Inflammatory macrophage treated with lipopolysaccharide for 1 hour (primary cell): ENCODE measurements at regions not wholly inside any gene's neighbourhood (a gene's known extent, or its start where the extent isn't known, plus 50 kb on each side); places are given as distances from the start of the nearest gene placed in this dataset.
A peak's percentile ranks its signal among the peaks of the same experiment; 100 is the strongest.

Experiments used
- DNase-seq, 2 donors: peaks; one replicate each; pipeline ENCODE4 v3.0.0-alpha.2; 2020 to 2022

DNA sequence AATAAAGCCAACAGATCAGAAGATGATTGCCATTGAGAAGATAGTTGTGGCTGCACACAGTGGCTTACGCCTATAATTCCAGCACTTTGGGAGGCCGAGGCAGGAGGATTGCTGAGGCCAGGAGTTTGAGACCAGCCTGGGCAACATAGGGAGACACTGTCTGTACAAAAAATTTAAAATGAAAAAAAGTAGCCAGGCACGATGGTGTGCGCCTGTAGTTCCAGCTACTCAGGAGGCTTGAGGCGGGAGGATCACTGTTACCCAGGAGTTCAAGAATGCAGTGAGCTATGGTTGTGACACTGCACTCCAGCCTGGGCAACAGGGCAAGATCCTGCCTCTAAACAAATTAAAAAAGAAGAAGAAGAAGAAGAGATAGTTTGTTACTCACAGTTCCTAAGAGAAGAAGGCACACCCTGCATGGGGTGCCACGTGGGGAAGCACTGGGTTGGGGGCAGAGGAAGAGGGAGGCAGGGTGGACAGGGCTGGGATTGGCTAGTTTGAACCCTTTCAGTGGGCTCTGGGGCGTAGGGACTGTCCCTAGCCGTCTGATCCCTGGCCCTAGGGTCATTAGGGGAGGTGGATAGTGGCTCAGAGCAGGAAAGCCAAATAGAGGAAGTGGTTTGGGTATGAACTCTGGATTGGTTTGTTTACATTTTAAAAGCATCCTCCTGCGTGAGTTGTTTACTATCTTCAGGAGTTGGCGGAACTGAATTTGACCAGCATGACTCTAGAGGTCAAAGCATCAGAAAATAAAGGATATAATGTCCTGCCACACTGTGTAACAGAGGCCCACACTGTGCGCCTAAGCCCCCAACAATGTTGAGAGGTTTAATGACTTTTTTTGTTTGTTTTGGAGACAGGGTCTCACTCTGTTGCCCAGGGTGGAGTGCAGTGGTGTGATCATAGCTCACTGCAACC, 60.5 kb upstream of the MEDAG start:
- DNase-seq, result peak; percentile 22 to 39

- no peak for DNase-seq
These were observed 59.8 kb upstream of the MEDAG start for GRCh38 chr13:30846311-30846710.

GRCh38 chr13:30846866-30847265, 59.2 kb upstream of the MEDAG start:
- no peak for DNase-seq

- DNase-seq, result no peak
These were observed 58.3 kb upstream of the MEDAG start for GRCh38 chr13:30847650-30848307.

DNA sequence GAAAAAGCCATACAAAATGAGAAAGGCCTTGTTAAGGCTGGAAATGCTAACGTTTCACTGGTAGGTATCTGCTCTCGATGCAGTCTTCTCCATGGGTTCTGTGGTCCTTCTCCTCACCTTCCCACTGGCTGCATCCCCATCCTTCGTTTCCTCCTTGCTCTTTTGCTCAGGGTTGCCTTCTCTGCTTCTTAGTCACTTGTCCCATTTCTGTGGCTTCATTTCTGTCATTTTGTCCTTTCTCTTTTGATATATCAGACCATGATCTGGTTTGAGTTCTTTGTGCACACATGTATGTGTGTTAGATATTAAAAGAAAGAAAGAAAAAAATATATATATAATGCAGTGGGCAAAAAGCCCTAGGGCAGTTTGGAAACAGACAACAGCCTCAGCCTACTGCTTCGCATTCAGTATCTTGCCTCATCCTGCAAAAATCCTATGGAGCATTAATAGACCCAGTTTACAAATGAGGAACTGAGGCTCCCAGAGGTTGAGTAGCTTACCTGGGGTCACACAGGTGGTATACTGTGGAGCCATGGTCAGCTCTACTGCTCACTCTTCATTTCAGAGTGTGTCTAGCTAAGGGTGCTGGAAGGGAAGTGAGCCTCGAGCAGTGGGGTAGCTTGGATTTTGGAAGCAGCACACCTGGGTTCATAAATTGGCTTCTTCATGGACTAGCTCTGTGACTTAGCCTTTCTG, 57.6 kb upstream of the MEDAG start:
- DNase-seq, result no peak

- DNase-seq, result no peak
These were observed 56.5 kb upstream of the MEDAG start for GRCh38 chr13:30849611-30850010.

GRCh38 chr13:30850204-30850866, 55.7 kb upstream of the MEDAG start:
- no peak for DNase-seq

DNA sequence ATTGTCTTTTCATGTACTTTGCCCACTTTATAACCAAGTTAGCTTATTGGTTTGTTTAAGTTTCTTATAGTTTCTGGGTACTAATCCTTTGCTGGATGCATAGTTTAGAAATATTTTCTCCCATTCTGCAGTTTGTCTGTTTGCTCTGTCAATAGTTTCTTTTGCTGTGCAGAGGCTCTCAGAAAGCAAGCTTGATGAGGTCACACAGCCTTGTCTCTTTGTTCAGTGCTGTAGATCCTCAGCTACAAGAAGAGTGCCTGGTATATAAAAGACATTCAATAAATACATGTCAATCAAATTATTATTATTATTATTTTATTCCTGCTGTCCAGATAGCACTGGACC, 55.2 kb upstream of the MEDAG start:
- no peak for DNase-seq

- no peak for DNase-seq
These were observed 54.4 kb upstream of the MEDAG start for GRCh38 chr13:30851697-30852096.

GRCh38 chr13:30855569-30855968, 50.5 kb upstream of the MEDAG start:
- no peak for DNase-seq

DNA sequence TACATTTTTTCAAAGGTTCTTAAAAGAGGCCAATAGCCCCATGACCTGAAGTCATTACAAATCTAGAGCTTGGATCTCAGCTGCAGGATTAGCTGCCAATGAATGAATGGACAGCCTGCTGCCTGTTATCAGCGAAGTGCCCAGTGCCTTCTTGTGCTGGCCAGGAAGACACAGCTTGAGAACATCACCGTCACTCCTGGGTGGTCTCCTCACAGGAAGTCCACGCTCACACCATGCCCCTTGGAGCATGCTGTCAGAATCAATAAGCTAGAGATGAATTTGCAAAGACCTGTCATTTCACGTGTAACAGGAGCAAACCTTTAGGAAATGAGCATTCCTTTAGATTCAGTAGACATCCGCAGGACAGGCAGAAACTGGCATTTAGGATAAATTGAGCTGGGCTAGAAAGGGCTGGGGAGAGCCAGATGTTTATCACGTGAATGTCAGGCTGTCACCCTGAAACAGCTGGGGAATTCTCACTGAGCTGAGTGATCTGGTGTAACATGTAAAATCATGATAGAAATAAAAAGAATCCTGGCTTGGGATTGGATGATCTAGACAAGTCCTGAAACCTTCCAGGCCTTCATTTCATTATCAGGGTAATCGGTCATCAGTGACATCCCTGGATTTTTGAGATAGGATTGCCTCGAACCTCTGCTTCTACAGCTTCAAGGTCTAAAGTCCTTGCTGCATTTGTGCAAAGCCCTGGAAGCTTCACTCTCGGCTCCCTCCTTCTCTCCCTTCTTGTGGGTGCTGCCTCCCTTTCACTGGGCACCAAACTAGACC, 49.9 kb upstream of the MEDAG start:
- DNase-seq, result no peak
